ENCODE measurements at regions not wholly inside any gene's neighbourhood (a gene's known extent, or its start where the extent isn't known, plus 50 kb on each side); places are given as distances from the start of the nearest gene placed in this dataset.

- Histone ChIP-seq H4K5ac (ENCODE audit: insufficient read length, low read depth, low read length) (no peak overlapping the region), H2BK15ac (ENCODE audit: low read depth, low read length) (no peak overlapping the region), H3K27me3 (ENCODE audit: insufficient read depth, low read length) (no peaks in the 10 kb centered on the region), H3K18ac (ENCODE audit: insufficient read length, low read depth, low read length) (no peak overlapping the region), H3K4me2 (ENCODE audit: insufficient read depth, insufficient read length, low read length) (no peak overlapping the region), H3K79me2 (ENCODE audit: insufficient read depth, low read length) (no peaks in the 10 kb centered on the region), H3K27ac (ENCODE audit: insufficient read length, low read depth, low read length) (no peak overlapping the region), H2BK20ac (ENCODE audit: low read depth, low read length, poor library complexity, severe bottlenecking) (no peak overlapping the region), H3T11ph (ENCODE audit: low read length) (no peak overlapping the region), H3K14ac (ENCODE audit: insufficient read depth, low read length) (no peak overlapping the region), H3K79me1 (ENCODE audit: insufficient read depth, low read depth, low read length, poor library complexity, severe bottlenecking) (no peaks in the 10 kb centered on the region), H2AFZ (ENCODE audit: low read length) (no peak overlapping the region), H2BK5ac (ENCODE audit: insufficient read length, low read length) (no peak overlapping the region), H2AK5ac (ENCODE audit: insufficient read length, low read length) (no peak overlapping the region), H3K23ac (ENCODE audit: insufficient read length, low read depth, low read length) (no peak overlapping the region), H3K9ac (ENCODE audit: extremely low read depth, insufficient read length, low read length) (no peak overlapping the region), H4K91ac (ENCODE audit: insufficient read length, low read depth, low read length) (no peak overlapping the region), H3K4ac (ENCODE audit: low read depth, low read length) (no peak overlapping the region), H3K9me3 (ENCODE audit: control insufficient read depth, low read depth, low read length) (no peaks in the 10 kb centered on the region), H3K56ac (ENCODE audit: insufficient read length, low read depth, low read length) (no peak overlapping the region), H3K4me1 (ENCODE audit: insufficient read depth, low read length) (no peaks in the 10 kb centered on the region), H2BK12ac (ENCODE audit: insufficient read length, low read depth, low read length) (no peak overlapping the region), H4K20me1 (ENCODE audit: control insufficient read depth, insufficient read depth, insufficient read length) (no peaks in the 10 kb centered on the region), H2BK120ac (ENCODE audit: low read depth, low read length, poor library complexity, severe bottlenecking) (no peak overlapping the region), H3K23me2 (ENCODE audit: insufficient read length, low read depth, low read length, poor library complexity, severe bottlenecking) (no peaks in the 10 kb centered on the region), H4K8ac (replicated peaks; ENCODE audit: insufficient read length, low read depth, low read length) (no peak overlapping the region)
- H3K27me3 Mint-ChIP-seq (ENCODE audit: low read depth): no peaks in the 10 kb centered on the region
- no peak for TF ChIP-seq CTCF (conservative IDR thresholded peaks at IDR 0.05)
- H3K4me1 Mint-ChIP-seq: no peaks in the 10 kb centered on the region
- DNase-seq: no peak
- H3K27ac Mint-ChIP-seq: no peak overlapping the region
- no peaks in the 10 kb centered on the region for H3K36me3 Mint-ChIP-seq (ENCODE audit: insufficient read depth in 1 of 3, low read depth in 3 of 3)
- no peaks in the 10 kb centered on the region for H3K9me3 Mint-ChIP-seq
- no CpG with 5 or more reads among the region's 3 CpGs for WGBS (ENCODE audit: extremely low coverage, insufficient read length, low lambda C conversion rate)
- no peak overlapping the region for H3K4me3 Mint-ChIP-seq
These were observed 434.3 kb downstream of the RAB38 start for GRCh38 chr11:87740968-87741367.

Data from H9 (cell line).